ENCODE measurements at regions not wholly inside any gene's neighbourhood (a gene's known extent, or its start where the extent isn't known, plus 50 kb on each side); places are given as distances from the start of the nearest gene placed in this dataset.
"Not testable (repeated sequence)": the region's sequence is repeated elsewhere in the genome, so short reads cannot be mapped to it uniquely, and the experiment has no call there.

GRCh38 chr15:83335542-83335941, 51.1 kb upstream of the BNC1 start:
- not testable (repeated sequence) for DNase-seq

DNA sequence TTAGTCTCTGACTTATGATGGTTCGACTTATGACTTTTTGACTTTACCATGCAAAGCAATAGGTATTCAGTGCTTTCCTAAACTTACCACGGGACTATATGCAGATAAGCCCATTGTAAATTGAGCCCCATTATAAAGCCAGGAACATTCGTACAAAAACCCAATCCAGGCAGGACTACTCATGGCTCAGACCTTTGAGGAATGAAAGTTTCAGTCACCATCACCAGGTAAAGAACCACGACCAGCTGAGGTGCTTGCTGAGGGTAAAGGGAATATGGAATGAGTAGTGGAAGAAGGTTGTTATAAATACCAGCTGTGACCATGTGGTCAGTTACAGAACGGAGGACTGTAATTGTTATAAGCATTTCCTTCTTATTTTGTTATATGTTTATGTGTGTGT, 54.9 kb upstream of the BNC1 start:
- no peak for DNase-seq

DNA sequence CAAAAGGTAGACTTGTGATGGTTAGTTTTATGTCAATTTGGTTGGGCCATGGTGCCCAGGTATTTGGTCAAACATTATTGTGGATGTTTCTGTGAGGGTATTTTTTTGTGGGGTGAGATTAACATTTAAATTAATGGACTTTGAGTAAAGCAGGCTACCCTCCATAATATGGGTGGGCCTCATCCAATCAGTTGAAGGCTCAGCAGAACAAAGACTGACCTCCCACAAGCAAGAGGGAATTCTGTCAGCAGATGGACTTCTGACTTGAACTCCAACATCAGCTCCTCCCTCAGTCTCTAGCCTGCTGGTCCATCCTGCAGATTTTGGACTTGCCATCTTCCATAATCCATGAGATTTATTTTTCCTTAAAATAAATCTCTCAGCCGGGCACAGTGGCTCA, 55.6 kb upstream of the BNC1 start:
- no peak for DNase-seq

DNA sequence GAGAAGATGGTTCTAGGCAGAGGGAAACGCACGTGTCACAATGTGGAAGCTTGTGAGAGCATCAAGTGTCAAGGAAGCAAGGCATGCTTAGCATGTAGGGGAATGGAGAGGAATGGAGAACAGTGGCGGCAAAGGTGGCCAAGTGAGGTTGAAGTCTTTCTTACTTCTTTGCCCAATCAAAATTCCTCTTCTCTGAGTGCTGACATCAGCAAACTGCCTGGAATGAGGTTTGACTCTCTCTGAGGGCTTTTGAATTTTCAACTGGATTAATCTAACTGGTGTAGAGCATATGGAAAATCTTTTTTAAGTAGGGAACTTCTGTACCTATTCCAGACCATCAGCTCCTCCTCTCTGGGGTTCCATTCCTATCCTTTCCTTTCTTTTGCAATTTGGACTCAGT, 61.9 kb upstream of the BNC1 start:
- DNase-seq = no peak

GRCh38 chr15:83352119-83352518, 67.7 kb upstream of the BNC1 start:
- no peak for DNase-seq

GRCh38 chr15:83356501-83357399, 72.3 kb upstream of the BNC1 start:
- no peak for DNase-seq

- no peak for DNase-seq
Observed at GRCh38 chr15:83358972-83359564, 74.6 kb upstream of the BNC1 start.

DNA sequence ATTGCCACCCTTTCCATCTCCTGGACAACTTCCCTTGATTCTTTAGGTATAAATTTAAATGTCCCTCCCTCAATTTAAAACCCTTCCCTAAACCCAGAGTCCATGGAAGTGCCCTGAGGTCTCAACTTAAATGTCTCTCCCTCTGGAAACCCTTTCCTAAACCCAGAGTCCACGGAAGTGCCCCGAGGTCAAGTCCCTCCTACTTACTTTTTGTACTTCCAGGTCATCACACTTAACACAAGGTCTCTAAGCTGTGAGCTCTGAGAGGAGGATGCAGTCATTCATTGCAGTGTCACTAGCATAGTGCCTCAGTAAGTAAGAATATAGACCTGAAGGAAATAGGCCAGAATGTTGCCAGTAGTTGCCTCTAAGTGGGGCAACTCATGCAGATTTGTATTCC, 78.2 kb upstream of the BNC1 start:
- no peak for DNase-seq

- no peak for DNase-seq
Observed at GRCh38 chr15:83364501-83364900, 80.0 kb upstream of the BNC1 start.

DNA sequence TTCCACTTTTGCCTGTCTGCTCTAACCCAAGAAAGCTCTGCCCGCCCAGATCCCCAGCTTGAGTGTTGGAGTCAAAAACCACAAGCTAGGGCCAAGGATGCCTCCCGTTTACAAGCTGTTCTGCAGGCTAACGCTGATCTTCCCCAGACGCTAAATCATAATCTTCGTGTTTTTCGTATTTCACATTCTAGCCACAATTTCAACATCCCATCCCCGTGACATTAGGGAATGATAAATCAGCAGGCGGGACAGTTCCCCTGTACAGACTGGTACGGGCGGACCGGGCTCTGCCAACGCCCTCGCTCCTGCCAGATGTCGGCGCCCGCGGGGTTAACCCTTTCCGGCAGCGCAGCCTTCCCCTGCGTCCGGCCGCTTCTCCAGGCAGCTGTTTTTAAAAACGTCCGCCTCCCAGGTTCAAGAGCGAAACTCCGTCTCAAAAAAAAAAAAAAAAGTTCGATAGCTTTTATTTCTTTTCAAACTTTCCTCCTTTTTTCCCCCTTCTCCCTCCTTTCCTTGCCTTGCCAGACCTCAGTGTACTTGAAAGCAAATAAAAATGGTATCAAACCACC, 81.0 kb upstream of the BNC1 start:
- DNase-seq = no peak

GRCh38 chr15:83372434-83372891, 74.7 kb upstream of the SH3GL3 start:
- no peak for DNase-seq

- no peak for DNase-seq
Observed at GRCh38 chr15:83378921-83379578, 68.1 kb upstream of the SH3GL3 start.

DNA sequence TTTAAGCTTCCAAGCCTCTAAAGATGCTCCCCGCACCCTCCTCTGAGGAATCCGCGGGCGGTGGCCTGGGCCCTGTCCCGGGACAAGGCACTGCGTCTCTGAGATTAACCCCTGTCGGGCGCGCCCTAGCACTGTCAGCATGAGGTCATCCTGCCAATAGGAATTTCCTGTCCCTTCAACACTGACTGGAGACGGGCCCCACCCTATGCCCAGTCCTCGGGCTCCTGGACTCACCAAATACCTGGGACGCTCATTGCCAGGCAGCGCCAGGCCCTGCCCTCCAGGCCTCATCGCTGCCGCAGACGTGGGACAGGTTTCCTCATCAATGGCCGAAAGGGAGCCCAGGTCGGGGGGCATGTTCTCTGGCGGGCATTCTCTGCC, 67.6 kb upstream of the SH3GL3 start:
- no peak for DNase-seq

- no peak for DNase-seq
Observed at GRCh38 chr15:83380059-83380458, 67.1 kb upstream of the SH3GL3 start.

DNA sequence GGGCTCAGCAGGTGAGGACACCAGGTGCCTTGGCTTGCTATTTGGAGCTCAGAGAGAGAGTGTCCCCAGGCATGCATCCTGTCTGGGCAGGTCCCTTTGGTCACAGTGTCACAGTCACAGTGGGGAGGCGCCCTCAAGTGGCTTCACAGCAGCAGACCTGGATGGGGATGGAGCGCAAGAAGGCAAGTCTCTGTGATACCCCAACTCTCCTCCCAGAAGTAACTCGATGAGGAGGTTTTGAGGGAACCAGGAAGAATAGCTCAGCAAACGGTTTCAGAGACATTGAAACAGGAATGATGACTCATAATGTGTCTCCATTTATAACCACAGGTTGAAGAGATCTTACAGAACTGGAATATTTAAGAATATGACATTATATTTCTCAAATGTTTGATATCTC, 66.5 kb upstream of the SH3GL3 start:
- DNase-seq = peak; percentile 6

DNA sequence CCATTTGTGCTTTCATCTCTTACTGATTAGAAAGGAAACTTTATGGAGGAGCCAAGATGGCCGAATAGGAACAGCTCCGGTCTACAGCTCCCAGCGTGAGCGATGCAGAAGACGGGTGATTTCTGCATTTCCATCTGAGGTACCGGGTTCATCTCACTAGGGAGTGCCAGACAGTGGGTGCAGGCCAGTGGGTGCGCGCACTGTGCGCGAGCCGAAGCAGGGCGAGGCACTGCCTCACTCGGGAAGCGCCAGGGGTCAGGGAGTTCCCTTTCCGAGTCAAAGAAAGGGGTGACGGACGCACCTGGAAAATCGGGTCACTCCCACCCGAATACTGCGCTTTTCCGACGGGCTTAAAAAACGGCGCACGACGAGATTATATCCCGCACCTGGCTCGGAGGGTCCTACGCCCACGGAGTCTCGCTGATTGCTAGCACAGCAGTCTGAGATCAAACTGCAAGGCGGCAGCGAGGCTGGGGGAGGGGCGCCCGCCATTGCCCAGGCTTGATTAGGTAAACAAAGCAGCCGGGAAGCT, 63.5 kb upstream of the SH3GL3 start:
- not testable (repeated sequence) for DNase-seq

- DNase-seq = no peak
Observed at GRCh38 chr15:83396101-83396500, 51.0 kb upstream of the SH3GL3 start.
